ENCODE measurements at regions not wholly inside any gene's neighbourhood (a gene's known extent, or its start where the extent isn't known, plus 50 kb on each side); places are given as distances from the start of the nearest gene placed in this dataset.

GRCh38 chr7:144907577-144907976 lies 71.7 kb upstream of the TPK1 start:
- H3K4me1 ChIP-seq (ENCODE audit: insufficient read depth): peaks cover 20% of the 10 kb centered on the region
- no peaks in the 10 kb centered on the region for H3K79me2 ChIP-seq (replicated peaks; ENCODE audit: insufficient read depth)
- peaks cover 3% of the 10 kb centered on the region; the same call in 1 of the 3 replicates for H3K36me3 Mint-ChIP-seq (ENCODE audit: low read depth)
- no peak overlapping the region for H3K27ac ChIP-seq (ENCODE audit: low read depth)
- peaks cover 4% of the 10 kb centered on the region for H3K27me3 Mint-ChIP-seq (ENCODE audit: insufficient read depth, low read depth, poor library complexity)
- H3K27me3 ChIP-seq (ENCODE audit: insufficient read depth): no peaks in the 10 kb centered on the region
- DNase-seq (ENCODE audit: low spot score): no peak
- H3F3A ChIP-seq (replicated peaks; ENCODE audit: low read depth): no peaks in the 10 kb centered on the region
- no peak for TF ChIP-seq ETS1 (IDR thresholded peaks at IDR 0.05)
- no peak for TF ChIP-seq STAT1 (IDR thresholded peaks at IDR 0.05; ENCODE audit: unreplicated experiment)
- TF ChIP-seq REST (IDR thresholded peaks at IDR 0.05; ENCODE audit: unreplicated experiment): no peak
- no peak for TF ChIP-seq EZH2 (IDR thresholded peaks at IDR 0.05; ENCODE audit: low read depth, unreplicated experiment)
- TF ChIP-seq EZH2phosphoT487 (IDR thresholded peaks at IDR 0.05; ENCODE audit: unreplicated experiment): no peak
- TF ChIP-seq ZNF114 (CRISPR knock-in tag; IDR thresholded peaks at IDR 0.05): no peak
- no peak for TF ChIP-seq NANOG (IDR thresholded peaks at IDR 0.05; ENCODE audit: borderline replicate concordance)
- no peak for TF ChIP-seq JUNB (IDR thresholded peaks at IDR 0.05; ENCODE audit: unreplicated experiment)
- no peak for TF ChIP-seq POLR2AphosphoS5 (IDR thresholded peaks at IDR 0.05; ENCODE audit: low read depth)
- TF ChIP-seq ZNF462 (CRISPR knock-in tag; IDR thresholded peaks at IDR 0.05): no peak
- TF ChIP-seq CTCF (conservative IDR thresholded peaks at IDR 0.05; ENCODE audit: low read depth in 2 of 2): no peak
- TF ChIP-seq CREB1 (CRISPR knock-in tag; IDR thresholded peaks at IDR 0.05; ENCODE audit: low read depth): no peak
- no peak for TF ChIP-seq ZNF331 (CRISPR knock-in tag; IDR thresholded peaks at IDR 0.05; ENCODE audit: low read depth)
- no peaks in the 10 kb centered on the region for H4K20me1 ChIP-seq (replicated peaks; ENCODE audit: insufficient read depth)
- ATAC-seq: no peak
- H3K27ac Mint-ChIP-seq: no peak overlapping the region
- peak overlapping the region; percentile 86 for H2AFZ ChIP-seq
- no peaks in the 10 kb centered on the region for H3K36me3 ChIP-seq (ENCODE audit: insufficient read depth)
- no peak overlapping the region for H3K4me2 ChIP-seq
- peaks cover 6% of the 10 kb centered on the region; the same call in 1 of the 3 replicates for H3K9me3 Mint-ChIP-seq
- H3K4me1 Mint-ChIP-seq: peaks cover 20% of the 10 kb centered on the region
- H3K4me3 ChIP-seq: no peak overlapping the region
- H3K9me2 ChIP-seq (ENCODE audit: insufficient read depth): peaks cover 2% of the 10 kb centered on the region; the same call in 1 of the 2 replicates
- H3K4me3 Mint-ChIP-seq: no peak overlapping the region

All from GM23338 (cell line).